H1 (cell line): ENCODE measurements at regions not wholly inside any gene's neighbourhood (a gene's known extent, or its start where the extent isn't known, plus 50 kb on each side); places are given as distances from the start of the nearest gene placed in this dataset.

Experiments
- TF ChIP-seq, protein P1 (sequence below): fragments of 300-600 bp; sonication (generic); IDR thresholded peaks from 2 replicates; pipeline ENCODE4 v1.7.1; 2012; ENCODE audit warnings: low read length, moderate library complexity, mild to moderate bottlenecking, inconsistent platforms; ENCODE audit not compliant: insufficient replicate concordance

DNA sequence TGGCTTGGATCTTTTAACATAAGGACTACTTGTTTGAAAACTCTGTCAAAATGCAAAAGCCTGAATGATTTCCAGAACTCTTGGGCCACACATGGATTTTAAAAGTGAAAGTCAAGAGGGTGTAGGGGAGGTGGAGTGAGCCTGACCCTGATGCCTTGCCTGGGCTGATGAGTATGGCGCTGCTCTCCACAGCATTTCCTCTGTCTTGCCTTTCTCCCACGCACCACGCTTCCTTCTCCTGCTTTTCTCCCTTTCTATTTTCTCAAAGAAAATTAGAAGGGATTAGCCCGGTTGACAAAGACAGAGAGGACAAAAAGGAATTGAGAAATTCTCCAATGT lies 207.0 kb upstream of the CCDC68 start (continued):
- TF ChIP-seq, protein P1, sequence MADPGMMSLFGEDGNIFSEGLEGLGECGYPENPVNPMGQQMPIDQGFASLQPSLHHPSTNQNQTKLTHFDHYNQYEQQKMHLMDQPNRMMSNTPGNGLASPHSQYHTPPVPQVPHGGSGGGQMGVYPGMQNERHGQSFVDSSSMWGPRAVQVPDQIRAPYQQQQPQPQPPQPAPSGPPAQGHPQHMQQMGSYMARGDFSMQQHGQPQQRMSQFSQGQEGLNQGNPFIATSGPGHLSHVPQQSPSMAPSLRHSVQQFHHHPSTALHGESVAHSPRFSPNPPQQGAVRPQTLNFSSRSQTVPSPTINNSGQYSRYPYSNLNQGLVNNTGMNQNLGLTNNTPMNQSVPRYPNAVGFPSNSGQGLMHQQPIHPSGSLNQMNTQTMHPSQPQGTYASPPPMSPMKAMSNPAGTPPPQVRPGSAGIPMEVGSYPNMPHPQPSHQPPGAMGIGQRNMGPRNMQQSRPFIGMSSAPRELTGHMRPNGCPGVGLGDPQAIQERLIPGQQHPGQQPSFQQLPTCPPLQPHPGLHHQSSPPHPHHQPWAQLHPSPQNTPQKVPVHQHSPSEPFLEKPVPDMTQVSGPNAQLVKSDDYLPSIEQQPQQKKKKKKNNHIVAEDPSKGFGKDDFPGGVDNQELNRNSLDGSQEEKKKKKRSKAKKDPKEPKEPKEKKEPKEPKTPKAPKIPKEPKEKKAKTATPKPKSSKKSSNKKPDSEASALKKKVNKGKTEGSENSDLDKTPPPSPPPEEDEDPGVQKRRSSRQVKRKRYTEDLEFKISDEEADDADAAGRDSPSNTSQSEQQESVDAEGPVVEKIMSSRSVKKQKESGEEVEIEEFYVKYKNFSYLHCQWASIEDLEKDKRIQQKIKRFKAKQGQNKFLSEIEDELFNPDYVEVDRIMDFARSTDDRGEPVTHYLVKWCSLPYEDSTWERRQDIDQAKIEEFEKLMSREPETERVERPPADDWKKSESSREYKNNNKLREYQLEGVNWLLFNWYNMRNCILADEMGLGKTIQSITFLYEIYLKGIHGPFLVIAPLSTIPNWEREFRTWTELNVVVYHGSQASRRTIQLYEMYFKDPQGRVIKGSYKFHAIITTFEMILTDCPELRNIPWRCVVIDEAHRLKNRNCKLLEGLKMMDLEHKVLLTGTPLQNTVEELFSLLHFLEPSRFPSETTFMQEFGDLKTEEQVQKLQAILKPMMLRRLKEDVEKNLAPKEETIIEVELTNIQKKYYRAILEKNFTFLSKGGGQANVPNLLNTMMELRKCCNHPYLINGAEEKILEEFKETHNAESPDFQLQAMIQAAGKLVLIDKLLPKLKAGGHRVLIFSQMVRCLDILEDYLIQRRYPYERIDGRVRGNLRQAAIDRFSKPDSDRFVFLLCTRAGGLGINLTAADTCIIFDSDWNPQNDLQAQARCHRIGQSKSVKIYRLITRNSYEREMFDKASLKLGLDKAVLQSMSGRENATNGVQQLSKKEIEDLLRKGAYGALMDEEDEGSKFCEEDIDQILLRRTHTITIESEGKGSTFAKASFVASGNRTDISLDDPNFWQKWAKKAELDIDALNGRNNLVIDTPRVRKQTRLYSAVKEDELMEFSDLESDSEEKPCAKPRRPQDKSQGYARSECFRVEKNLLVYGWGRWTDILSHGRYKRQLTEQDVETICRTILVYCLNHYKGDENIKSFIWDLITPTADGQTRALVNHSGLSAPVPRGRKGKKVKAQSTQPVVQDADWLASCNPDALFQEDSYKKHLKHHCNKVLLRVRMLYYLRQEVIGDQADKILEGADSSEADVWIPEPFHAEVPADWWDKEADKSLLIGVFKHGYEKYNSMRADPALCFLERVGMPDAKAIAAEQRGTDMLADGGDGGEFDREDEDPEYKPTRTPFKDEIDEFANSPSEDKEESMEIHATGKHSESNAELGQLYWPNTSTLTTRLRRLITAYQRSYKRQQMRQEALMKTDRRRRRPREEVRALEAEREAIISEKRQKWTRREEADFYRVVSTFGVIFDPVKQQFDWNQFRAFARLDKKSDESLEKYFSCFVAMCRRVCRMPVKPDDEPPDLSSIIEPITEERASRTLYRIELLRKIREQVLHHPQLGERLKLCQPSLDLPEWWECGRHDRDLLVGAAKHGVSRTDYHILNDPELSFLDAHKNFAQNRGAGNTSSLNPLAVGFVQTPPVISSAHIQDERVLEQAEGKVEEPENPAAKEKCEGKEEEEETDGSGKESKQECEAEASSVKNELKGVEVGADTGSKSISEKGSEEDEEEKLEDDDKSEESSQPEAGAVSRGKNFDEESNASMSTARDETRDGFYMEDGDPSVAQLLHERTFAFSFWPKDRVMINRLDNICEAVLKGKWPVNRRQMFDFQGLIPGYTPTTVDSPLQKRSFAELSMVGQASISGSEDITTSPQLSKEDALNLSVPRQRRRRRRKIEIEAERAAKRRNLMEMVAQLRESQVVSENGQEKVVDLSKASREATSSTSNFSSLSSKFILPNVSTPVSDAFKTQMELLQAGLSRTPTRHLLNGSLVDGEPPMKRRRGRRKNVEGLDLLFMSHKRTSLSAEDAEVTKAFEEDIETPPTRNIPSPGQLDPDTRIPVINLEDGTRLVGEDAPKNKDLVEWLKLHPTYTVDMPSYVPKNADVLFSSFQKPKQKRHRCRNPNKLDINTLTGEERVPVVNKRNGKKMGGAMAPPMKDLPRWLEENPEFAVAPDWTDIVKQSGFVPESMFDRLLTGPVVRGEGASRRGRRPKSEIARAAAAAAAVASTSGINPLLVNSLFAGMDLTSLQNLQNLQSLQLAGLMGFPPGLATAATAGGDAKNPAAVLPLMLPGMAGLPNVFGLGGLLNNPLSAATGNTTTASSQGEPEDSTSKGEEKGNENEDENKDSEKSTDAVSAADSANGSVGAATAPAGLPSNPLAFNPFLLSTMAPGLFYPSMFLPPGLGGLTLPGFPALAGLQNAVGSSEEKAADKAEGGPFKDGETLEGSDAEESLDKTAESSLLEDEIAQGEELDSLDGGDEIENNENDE = no peak
